ENCODE measurements at regions not wholly inside any gene's neighbourhood (a gene's known extent, or its start where the extent isn't known, plus 50 kb on each side); places are given as distances from the start of the nearest gene placed in this dataset.

GRCh38 chr9:119005162-119005561, 364.1 kb downstream of the BRINP1 start:
- Histone ChIP-seq H3K4me3 (ENCODE audit: low read length) (no peak overlapping the region), H3K9me3 (ENCODE audit: low read length) (no peaks in the 10 kb centered on the region), H3K9ac (ENCODE audit: low read length) (no peak overlapping the region), H2AFZ (ENCODE audit: low read depth, low read length) (no peak overlapping the region), H3K4me2 (ENCODE audit: low read length) (no peak overlapping the region), H4K20me1 (ENCODE audit: insufficient read depth) (no peaks in the 10 kb centered on the region), H3K36me3 (ENCODE audit: insufficient read depth, low read length) (no peaks in the 10 kb centered on the region), H3K27ac (ENCODE audit: low read length) (no peak overlapping the region), H3K9me2 (ENCODE audit: insufficient read depth, low read length) (no peaks in the 10 kb centered on the region), H3K27me3 (ENCODE audit: insufficient read depth, low read depth, low read length) (no peaks in the 10 kb centered on the region), H3K79me2 (replicated peaks; ENCODE audit: insufficient read depth, low read length) (no peaks in the 10 kb centered on the region), H3F3A (ENCODE audit: insufficient read depth, low read length, poor library complexity, severe bottlenecking) (no peaks in the 10 kb centered on the region)
- TF ChIP-seq TAF1 (IDR thresholded peaks at IDR 0.05; ENCODE audit: low read depth), result no peak
- no peak for TF ChIP-seq SMC3 (conservative IDR thresholded peaks at IDR 0.05; ENCODE audit: poor library complexity)
- TF ChIP-seq REST (IDR thresholded peaks at IDR 0.05; ENCODE audit: borderline replicate concordance), result no peak
- TF ChIP-seq MXI1 (conservative IDR thresholded peaks at IDR 0.05; ENCODE audit: poor library complexity, severe bottlenecking), result no peak
- no peak for TF ChIP-seq EP300 (conservative IDR thresholded peaks at IDR 0.05; ENCODE audit: poor library complexity, severe bottlenecking)
- no peak for TF ChIP-seq EZH2 (IDR thresholded peaks at IDR 0.05; ENCODE audit: borderline replicate concordance, insufficient read depth, low read length, poor library complexity, severe bottlenecking)
- TF ChIP-seq CTCF (IDR thresholded peaks at IDR 0.05; ENCODE audit: poor library complexity, severe bottlenecking), result no peak

GRCh38 chr9:119009249-119009648, 360.0 kb downstream of the BRINP1 start:
- H3K9me2 ChIP-seq (ENCODE audit: insufficient read depth, low read length), result no peaks in the 10 kb centered on the region
- no peak overlapping the region for H2AFZ ChIP-seq (ENCODE audit: low read depth, low read length)
- no peaks in the 10 kb centered on the region for H3K9me3 ChIP-seq (ENCODE audit: low read length)
- TF ChIP-seq RAD21 (conservative IDR thresholded peaks at IDR 0.05) (no peak), REST (IDR thresholded peaks at IDR 0.05; ENCODE audit: borderline replicate concordance) (no peak), SMC3 (conservative IDR thresholded peaks at IDR 0.05; ENCODE audit: poor library complexity) (no peak), EZH2 (IDR thresholded peaks at IDR 0.05; ENCODE audit: borderline replicate concordance, insufficient read depth, low read length, poor library complexity, severe bottlenecking) (no peak), CTCF (IDR thresholded peaks at IDR 0.05; ENCODE audit: poor library complexity, severe bottlenecking) (no peak), EP300 (conservative IDR thresholded peaks at IDR 0.05; ENCODE audit: poor library complexity, severe bottlenecking) (no peak), MXI1 (conservative IDR thresholded peaks at IDR 0.05; ENCODE audit: poor library complexity, severe bottlenecking) (no peak), TAF1 (IDR thresholded peaks at IDR 0.05; ENCODE audit: low read depth) (no peak), POLR2AphosphoS5 (IDR thresholded peaks at IDR 0.05) (no peak)
- H3K4me2 ChIP-seq (ENCODE audit: low read length), result no peak overlapping the region
- H3K9ac ChIP-seq (ENCODE audit: low read length), result no peak overlapping the region
- no peaks in the 10 kb centered on the region for H3F3A ChIP-seq (ENCODE audit: insufficient read depth, low read length, poor library complexity, severe bottlenecking)
- H3K27ac ChIP-seq (ENCODE audit: low read length), result no peak overlapping the region
- H3K79me2 ChIP-seq (replicated peaks; ENCODE audit: insufficient read depth, low read length), result no peaks in the 10 kb centered on the region
- no peaks in the 10 kb centered on the region for H4K20me1 ChIP-seq (ENCODE audit: insufficient read depth)
- no peaks in the 10 kb centered on the region for H3K36me3 ChIP-seq (ENCODE audit: insufficient read depth, low read length)
- H3K4me3 ChIP-seq (ENCODE audit: low read length), result no peak overlapping the region
- no peaks in the 10 kb centered on the region for H3K27me3 ChIP-seq (ENCODE audit: insufficient read depth, low read depth, low read length)

All from neural cell (in vitro differentiated cells).